HG03135 (cell line): ENCODE measurements at regions not wholly inside any gene's neighbourhood (a gene's known extent, or its start where the extent isn't known, plus 50 kb on each side); places are given as distances from the start of the nearest gene placed in this dataset.

Source experiments
- ATAC-seq: cut with Tn5 transposase; IDR thresholded peaks from one replicate; pipeline ENCODE4 v1.9.1; 2021; ENCODE audit warnings: mild to moderate bottlenecking, moderate library complexity; ENCODE audit not compliant: unreplicated experiment

DNA sequence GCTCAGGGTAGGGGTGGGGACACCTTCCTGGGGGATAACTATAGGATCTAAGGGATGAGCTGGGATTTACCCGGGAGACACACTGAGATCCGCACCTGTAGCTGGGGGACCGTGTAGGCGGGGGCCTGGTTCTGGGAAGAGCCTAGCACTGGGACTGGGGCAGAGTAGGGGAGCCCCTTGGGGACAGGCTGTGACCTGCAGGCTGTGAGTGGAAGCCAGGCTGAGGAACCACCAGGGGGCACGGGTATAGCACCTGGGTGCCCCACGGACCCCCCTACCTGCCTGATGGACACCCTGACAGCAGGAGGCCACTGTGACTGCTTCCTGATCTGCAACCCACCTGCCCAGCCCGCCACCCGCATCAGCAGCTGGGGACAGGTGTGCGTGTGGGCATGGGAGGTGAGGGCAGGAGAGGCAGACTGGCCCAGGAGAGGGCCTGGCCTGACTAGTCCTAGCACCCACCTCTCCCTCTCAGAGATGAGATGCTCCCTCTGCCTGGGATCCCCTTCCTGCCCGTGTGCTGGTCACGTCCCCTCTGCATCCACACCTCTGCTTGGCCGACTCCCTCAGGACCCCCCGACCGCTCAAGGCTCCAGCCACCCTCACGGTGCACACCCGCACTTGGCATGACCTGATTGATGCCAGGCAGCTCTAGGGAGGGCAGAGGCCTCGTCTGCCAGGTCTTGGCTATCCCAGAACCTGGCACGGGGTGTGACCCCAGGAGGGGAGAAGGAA, 94.2 kb upstream of the NKX1-1 start:
- no peak for ATAC-seq

GRCh38 chr4:1499465-1499864, 93.2 kb upstream of the NKX1-1 start:
- ATAC-seq, result no peak

DNA sequence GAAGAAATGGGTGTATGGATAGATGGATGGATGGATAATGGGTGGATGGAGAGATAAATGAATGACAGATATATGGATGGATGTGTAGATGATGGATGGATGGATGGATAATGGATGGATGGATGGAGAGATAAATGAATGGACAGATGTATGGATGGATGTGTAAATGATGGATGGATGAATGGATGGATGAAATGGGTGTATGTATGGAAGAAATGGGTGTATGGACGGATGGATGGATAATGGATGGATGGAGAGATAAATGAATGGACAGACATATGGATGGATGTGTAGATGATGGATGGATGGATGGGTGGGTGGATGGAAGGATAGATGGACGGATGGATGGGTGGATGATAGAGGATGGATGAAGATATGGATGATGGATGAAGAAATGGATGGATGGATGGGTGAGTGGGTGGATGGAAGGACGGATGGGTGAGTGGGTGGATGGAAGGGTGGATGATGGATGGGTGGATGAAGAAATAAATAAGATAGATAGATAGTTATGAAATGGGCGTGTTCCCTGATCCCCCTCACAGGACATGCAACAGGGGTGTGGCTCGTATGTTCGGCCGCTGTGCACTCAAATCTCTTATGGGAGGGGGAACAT, 91.1 kb upstream of the NKX1-1 start:
- ATAC-seq, result no peak

DNA sequence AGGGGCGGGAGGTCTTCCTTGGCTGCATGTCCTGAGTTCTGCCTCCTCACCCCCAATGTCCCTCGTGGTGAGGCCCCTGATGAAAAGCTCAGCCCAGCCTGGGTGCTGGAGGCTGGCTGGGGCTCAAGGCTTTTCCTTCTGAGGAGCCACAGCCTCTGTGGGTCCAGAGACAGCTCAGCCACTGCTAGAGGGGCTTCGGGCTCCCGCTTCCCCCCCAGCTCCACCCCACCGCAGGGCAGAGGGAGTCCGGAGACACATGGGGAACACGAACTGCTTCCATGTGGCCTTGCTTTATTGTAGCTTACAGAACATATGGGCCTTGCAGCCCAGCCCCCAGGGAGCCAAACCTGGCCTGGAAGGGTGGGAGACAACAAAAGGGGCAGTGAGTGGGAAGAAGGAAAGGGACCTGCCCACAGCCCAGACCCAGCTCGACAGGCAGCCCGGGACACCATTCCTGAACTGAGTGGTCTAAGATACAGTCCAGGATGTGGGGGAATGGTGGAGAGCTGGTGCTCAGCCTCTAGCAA, 89.9 kb upstream of the NKX1-1 start:
- no peak for ATAC-seq

DNA sequence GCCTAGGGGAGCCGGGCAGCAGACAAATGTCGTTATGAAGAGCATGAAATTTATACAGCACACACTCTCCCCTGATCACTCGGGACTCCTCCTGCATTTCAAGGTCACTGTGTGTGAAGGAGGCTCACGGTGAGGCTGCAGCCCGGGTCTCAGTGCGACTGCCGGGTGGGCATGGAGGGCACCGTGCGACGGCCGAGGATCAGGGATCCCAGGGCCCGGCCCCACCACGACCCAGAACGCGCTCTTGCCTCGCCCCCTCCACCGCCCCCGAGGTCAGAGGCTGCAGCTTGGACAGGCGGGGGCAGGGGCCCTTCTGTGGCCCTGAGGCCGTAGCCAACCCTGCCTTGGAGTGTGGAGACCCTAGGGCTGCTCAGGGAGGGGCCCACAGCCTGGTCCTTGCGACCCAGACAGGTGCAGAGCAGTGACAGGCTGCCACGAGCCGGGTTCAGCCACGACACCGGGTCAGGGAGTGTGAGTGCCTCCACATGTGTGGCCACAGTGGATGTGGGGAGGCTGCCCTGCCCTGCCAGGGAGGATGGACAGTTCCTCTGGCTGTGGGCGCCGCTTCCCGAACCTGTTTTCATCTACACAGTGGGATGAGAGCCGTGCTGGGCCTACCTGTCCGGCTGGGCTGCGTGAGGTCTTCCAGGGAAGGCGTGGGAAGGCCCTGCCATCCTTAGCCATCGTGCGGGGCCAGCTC, 89.3 kb upstream of the NKX1-1 start:
- no peak for ATAC-seq

DNA sequence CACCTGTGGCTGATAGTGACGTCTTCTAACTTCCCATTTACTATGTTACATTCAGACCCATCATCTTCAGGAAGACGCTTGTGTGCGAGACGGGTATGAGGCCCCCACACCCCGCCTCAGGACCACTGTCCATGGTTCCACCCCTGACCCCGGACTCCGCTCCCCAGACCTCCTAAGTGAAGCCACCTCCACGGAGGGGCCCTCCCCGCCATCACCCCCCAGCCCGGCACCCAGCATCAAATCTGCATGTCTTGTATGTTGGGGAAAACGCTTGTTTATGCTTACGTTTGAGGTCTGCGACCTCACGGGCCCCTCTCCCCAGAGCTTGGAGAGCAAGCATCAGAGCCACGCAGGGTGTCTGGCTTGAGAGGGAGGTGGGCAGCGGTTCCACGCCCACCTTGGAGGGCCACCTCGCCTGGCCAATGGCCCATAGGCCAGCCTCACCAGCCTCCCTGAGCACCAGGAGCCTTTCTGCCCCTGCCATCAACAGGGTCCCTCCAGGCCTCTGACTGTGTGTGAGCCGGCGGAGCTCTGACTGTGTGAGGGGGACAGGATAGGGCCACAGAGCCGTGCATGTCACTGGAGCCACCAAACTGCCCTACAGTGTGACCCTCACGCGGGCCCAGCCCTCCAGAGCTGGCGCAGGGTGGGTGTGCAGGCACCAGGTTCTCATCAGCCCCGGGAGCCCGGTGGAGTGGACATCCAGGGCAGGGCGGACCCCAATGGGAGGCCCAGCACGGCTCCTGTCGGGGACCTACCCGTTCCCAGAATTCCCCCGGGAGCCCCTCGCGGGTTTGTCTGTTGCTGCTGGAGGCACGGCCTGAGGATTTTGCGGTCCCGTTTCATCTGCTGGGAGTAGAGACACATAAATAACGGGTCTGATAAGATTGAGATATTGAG, 88.4 kb upstream of the NKX1-1 start:
- ATAC-seq, result no peak

GRCh38 chr4:1493540-1494287, 87.5 kb upstream of the NKX1-1 start:
- ATAC-seq, result no peak

GRCh38 chr4:1492651-1493539, 86.7 kb upstream of the NKX1-1 start:
- ATAC-seq, result no peak

GRCh38 chr4:1492142-1492457, 85.9 kb upstream of the NKX1-1 start:
- ATAC-seq, result no peak

- no peak for ATAC-seq
These were observed 85.3 kb upstream of the NKX1-1 start for GRCh38 chr4:1491328-1492141.

- no peak for ATAC-seq
These were observed 84.5 kb upstream of the NKX1-1 start for GRCh38 chr4:1490654-1491327.

GRCh38 chr4:1490011-1490653, 83.9 kb upstream of the NKX1-1 start:
- ATAC-seq, result no peak

GRCh38 chr4:1489639-1489995, 83.4 kb upstream of the NKX1-1 start:
- ATAC-seq, result no peak

DNA sequence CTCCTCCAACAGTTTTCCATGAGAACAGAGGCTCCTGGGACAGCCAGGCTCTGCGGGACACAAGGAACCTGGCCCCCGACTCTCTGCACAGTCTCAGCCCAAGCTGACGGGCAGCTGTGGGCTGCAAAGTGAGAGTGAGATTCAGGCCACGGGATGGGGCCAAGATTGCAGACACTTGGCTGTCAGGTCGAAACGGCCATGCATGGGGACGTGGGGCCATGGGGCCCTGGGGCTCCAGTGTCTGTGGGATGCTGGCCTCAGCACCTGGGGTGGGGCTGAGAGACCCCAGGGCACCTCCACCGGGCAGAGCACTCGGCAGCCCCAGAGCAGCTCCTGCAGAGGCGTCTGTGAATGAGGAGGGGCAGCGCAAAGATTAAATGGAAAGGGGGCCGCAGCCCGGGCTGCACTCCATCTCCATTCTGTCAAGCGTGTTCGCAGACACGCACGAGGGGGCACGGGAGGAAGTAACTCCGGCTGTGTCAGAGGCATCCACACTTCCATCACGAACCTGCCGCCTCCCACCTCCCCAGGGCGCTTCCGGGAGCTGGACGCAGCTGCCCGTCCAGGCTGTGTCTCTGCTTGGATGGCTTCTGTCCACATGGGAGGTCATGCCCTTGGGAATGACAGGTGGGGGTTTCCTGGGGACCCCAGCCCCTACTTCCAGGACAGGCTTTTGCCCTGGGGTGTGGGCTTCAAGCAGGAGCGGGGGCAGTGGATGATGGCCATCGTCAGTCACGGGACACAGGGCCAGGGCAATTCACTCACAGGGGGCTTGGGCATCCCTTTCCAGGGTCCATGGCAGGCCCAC, 82.8 kb upstream of the NKX1-1 start:
- ATAC-seq, result no peak

DNA sequence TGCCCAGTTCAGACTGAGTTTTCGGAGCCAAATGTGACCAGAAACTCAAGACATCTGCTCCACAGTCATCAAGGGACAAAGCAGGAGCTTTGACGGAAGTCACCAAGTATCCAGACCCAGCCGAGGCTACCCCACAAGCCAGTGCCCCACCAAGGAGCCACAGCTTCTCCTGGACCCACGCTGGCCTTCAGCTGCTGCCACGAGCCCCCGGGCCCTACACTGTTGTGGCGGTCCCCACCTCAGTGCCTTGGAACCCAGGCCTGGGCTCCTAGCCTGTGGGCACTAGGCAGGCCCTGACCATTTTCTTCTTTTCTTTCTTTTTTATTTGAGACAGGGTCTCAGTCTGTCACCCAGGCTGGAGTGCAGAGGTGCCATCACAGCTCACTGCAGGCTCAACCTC, 82.1 kb upstream of the NKX1-1 start:
- no peak for ATAC-seq

DNA sequence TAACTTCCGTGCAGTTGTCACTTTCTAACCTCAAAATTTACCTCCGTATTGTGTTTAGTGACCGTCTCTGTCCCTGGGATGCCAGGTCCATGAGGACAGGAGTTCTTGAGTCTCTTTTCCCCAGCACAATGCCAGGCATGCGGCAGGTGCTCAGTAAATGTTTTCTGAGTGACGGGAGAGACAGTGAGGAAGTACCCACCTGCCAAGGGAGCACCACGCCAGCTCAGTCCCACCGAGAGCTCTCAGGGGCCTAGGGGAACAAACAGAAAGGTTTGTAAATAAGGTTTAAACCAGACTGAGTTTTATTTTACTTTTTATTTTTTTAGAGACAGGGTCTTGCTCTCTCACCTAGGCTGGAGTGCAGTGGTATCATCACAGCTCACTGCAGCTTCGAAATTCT, 81.5 kb upstream of the NKX1-1 start:
- no peak for ATAC-seq

DNA sequence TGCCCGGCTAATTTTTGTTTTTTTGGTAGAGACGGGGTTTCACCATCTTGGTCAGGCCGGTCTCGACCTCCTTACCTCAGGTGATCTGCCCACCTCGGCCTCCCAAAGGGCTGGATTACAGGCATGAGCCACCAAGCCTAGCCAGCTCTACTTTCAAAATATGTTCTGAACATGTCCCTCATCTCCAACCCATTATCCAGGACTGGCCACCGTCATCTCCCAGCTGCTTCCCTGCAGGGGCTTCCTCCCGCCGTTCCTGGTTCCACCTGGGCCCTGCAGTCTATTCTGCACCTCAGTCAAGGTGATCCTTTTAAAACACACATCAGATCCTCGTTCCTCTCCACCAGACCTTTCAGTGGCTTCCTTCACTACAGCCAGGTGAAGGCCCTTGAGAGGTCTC, 80.9 kb upstream of the NKX1-1 start:
- no peak for ATAC-seq
